ENCODE measurements at regions not wholly inside any gene's neighbourhood (a gene's known extent, or its start where the extent isn't known, plus 50 kb on each side); places are given as distances from the start of the nearest gene placed in this dataset.

- H3K4me2 ChIP-seq (ENCODE audit: low read length), result no peak overlapping the region
- no peak overlapping the region for H2AFZ ChIP-seq
- H3K27ac ChIP-seq, result no peak overlapping the region
- no peak overlapping the region for H3K9ac ChIP-seq
- no peaks in the 10 kb centered on the region for H3K4me1 ChIP-seq
- H3K27me3 ChIP-seq (ENCODE audit: control insufficient read depth, insufficient read depth, low read length), result no peaks in the 10 kb centered on the region
- H3K9me3 ChIP-seq (ENCODE audit: control insufficient read depth, low read length), result no peaks in the 10 kb centered on the region
- H3K36me3 ChIP-seq (ENCODE audit: control insufficient read depth, insufficient read depth, low read length), result no peaks in the 10 kb centered on the region
- H3K4me3 ChIP-seq (ENCODE audit: low read depth, low read length), result no peak overlapping the region
- H3K79me2 ChIP-seq, result no peaks in the 10 kb centered on the region
- no peak for TF ChIP-seq CTCF (IDR thresholded peaks at IDR 0.05)
These were observed 303.5 kb downstream of the TEX29 start for GRCh38 chr13:111623743-111624505.

- no peak for TF ChIP-seq CTCF (IDR thresholded peaks at IDR 0.05)
- Histone ChIP-seq H3K9me3 (ENCODE audit: control insufficient read depth, low read length) (no peaks in the 10 kb centered on the region), H3K4me1 (no peaks in the 10 kb centered on the region), H3K4me3 (ENCODE audit: low read depth, low read length) (no peak overlapping the region), H3K27ac (no peak overlapping the region), H3K79me2 (no peaks in the 10 kb centered on the region), H2AFZ (no peak overlapping the region), H3K4me2 (ENCODE audit: low read length) (no peak overlapping the region), H3K36me3 (ENCODE audit: control insufficient read depth, insufficient read depth, low read length) (no peaks in the 10 kb centered on the region), H3K9ac (no peak overlapping the region), H3K27me3 (ENCODE audit: control insufficient read depth, insufficient read depth, low read length) (no peaks in the 10 kb centered on the region)
These were observed 305.3 kb downstream of the TEX29 start for GRCh38 chr13:111625526-111626315.

GRCh38 chr13:111626371-111627305 lies 306.2 kb downstream of the TEX29 start:
- Histone ChIP-seq H3K9ac (no peak overlapping the region), H3K27me3 (ENCODE audit: control insufficient read depth, insufficient read depth, low read length) (no peaks in the 10 kb centered on the region), H3K79me2 (no peaks in the 10 kb centered on the region), H3K4me3 (ENCODE audit: low read depth, low read length) (no peak overlapping the region), H3K4me2 (ENCODE audit: low read length) (no peak overlapping the region), H3K9me3 (ENCODE audit: control insufficient read depth, low read length) (no peaks in the 10 kb centered on the region), H3K27ac (no peak overlapping the region), H2AFZ (no peak overlapping the region), H3K36me3 (ENCODE audit: control insufficient read depth, insufficient read depth, low read length) (no peaks in the 10 kb centered on the region), H3K4me1 (no peaks in the 10 kb centered on the region)
- no peak for TF ChIP-seq CTCF (IDR thresholded peaks at IDR 0.05)

GRCh38 chr13:111627596-111627995 lies 307.2 kb downstream of the TEX29 start:
- Histone ChIP-seq H3K27ac (no peak overlapping the region), H3K4me2 (ENCODE audit: low read length) (no peak overlapping the region), H3K4me1 (no peaks in the 10 kb centered on the region), H3K27me3 (ENCODE audit: control insufficient read depth, insufficient read depth, low read length) (no peaks in the 10 kb centered on the region), H3K36me3 (ENCODE audit: control insufficient read depth, insufficient read depth, low read length) (no peaks in the 10 kb centered on the region), H3K9ac (no peak overlapping the region), H2AFZ (no peak overlapping the region), H3K4me3 (ENCODE audit: low read depth, low read length) (no peak overlapping the region), H3K9me3 (ENCODE audit: control insufficient read depth, low read length) (no peaks in the 10 kb centered on the region), H3K79me2 (no peaks in the 10 kb centered on the region)
- no peak for TF ChIP-seq CTCF (IDR thresholded peaks at IDR 0.05)
